Femur (tissue), 1 donor: ENCODE measurements at regions not wholly inside any gene's neighbourhood (a gene's known extent, or its start where the extent isn't known, plus 50 kb on each side); places are given as distances from the start of the nearest gene placed in this dataset.

Source experiments
- DNase-seq: peaks from one replicate; pipeline ENCODE4 v3.0.0-alpha.2; 2017

DNA sequence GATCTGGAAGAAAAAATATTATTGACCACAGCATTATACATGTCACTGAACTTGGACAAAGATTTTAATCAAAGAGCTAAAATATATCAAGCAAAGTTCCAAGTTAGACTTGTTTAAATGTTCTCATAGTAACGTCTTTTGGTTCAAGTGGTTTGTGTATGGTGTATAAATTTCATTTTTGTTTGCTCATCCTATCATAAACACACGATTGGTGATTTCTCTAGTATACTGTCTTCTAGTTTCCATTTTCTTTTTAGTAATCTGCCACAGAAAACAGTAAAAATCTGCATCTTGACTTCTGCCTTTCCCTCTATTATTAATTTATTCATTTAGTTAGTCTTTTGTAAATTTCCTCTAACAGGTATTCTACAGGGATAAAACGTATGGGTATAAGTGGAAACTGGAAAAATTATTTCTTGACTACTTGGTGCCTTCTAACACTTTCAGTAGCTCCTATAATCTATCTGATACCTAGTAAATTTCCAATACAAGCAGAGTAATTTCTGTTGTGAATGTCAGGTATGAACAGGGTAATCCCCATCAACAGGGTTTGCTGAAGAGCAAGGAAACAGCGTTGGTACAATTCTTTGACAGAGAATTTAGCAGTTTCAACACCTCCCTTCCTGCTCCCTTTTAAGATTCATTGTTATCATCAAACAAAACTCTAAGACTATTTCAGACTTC is 268.0 kb downstream of the PTPRC start:
- DNase-seq = no peak

GRCh38 chr1:198907423-198907746 is 268.5 kb downstream of the PTPRC start:
- DNase-seq = no peak

GRCh38 chr1:198908995-198909394 is 270.2 kb downstream of the PTPRC start:
- no peak for DNase-seq

DNA sequence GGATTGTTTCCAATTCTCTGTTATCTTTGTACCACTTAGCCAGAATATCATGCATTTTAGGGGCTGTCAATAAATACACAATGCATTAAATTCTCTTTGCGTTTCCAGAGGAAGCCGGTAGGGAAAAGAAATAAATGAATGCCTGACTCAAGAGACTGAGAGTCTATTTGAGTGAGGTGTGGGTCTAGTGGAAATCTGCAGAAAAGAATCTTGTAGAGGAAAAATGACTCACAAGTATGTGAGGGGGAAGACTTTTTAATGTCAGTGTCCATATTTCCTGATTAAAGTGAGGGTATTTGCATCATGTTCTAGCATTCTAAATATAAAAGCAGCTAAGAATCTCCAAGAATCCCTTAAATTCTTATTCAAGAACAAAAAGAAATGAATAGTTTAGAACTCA is 271.1 kb downstream of the PTPRC start:
- DNase-seq = no peak

DNA sequence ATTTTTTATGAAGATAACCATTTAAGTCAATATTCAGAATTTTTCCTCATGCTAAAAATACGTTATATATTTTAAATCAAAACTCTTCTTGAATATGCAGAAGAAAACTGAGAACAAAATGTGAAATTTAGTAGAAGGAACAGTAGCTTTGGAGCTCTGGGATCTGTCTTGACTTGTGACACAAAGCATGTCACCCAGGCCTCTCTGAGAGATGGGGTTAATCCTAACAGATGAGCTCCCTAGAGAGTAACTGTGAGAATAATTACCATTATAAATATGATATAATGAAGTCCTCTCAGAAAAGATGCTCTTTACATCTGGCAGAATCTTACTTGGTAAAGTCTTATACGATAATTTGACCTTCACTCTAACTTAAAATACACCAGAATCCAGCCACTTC is 272.0 kb downstream of the PTPRC start:
- DNase-seq = no peak

- no peak for DNase-seq
Measured at GRCh38 chr1:198912046-198912445, 273.2 kb downstream of the PTPRC start.

- peak; percentile 42 for DNase-seq
Measured at GRCh38 chr1:198913667-198914066, 274.8 kb downstream of the PTPRC start.

GRCh38 chr1:198915327-198916231 is 276.7 kb downstream of the PTPRC start:
- no peak for DNase-seq

- no peak for DNase-seq
Measured at GRCh38 chr1:198917226-198917625, 278.4 kb downstream of the PTPRC start.

DNA sequence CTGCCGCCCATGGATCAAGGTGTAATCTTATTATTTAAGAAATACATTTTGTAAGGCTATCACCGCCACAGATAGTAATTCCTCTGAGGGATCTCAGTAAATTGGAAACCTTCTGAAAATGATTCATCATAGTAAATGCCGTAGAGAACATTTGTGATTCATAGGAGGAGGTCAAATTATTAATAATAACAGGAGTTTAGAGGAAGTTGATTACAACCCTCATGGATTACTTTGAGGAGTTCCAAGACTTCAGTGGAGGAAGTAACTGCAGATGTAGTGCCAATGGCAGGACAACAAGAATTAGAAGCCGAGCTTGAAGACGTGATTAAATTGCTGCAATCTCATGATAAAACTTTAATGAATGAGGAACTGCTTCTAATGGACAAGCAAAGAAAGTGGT is 280.1 kb downstream of the PTPRC start:
- no peak for DNase-seq

DNA sequence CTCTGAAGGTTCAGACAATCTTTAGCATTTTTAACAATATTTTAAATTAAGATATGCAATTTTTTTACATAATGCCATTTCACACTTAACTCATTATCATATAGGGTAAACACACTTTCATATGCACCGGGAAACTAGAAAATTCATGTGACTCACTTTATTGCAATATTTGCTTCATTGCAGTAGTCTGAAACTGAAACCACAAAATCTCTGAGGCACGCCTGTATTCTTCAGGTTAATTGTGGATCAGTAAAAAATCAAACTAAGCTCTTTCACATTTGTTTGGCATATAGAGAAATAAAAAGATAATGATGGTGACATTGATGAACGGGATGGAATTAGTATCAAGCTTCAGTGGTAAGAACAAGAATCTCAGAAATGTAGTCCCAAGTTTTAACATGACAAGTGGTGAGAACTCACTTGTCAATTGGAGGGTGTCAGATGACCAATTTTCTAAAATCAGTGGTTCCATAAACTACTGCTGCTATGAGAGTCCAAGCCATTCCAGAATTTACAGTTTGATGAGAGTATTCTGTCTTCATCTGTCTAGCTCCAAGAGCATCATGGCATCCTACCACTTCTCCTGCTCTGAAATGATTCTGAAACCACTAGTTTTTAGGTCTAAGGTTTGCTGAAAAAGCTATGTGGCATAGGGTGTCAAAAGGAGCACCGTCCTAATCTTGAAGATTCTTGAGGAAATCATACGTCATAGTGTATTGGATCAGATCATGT is 281.0 kb downstream of the PTPRC start:
- DNase-seq = no peak

DNA sequence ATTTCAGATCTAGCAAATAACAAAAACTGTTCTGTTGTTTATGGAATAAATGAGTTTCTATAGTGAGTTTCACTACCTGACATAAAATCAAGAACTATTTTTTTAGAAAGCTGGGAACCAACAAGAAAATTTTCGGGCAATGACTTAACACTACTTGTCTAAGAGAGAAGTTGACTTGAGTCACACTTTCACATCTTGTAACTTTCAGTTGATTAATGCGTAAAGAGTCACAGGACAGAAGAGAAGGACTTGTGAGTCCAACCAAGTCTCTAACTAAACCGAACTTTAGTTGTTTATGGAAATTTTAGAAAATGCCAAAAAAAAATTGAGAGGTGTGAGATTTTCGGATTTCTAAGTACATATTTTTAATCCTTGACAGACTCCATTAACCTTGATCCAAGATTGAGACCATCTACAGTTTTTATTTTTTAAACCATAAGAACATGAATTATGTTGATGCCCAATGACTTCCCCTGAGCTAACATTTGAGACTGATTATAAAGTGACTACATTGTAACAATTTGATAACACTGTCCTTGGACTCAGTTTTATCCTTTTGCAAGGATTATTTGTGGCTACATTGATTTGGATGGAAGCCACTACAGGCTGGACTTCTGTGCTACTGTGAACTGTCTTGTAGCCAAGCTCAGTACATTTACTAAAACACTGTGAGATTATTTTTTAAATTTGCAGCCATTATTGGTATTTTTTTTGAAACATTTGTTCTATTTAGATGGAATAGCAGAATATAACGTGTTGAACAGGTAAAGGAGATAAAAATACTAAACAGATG is 284.0 kb downstream of the PTPRC start:
- no peak for DNase-seq

- DNase-seq = no peak
Measured at GRCh38 chr1:198923993-198924392, 285.2 kb downstream of the PTPRC start.

DNA sequence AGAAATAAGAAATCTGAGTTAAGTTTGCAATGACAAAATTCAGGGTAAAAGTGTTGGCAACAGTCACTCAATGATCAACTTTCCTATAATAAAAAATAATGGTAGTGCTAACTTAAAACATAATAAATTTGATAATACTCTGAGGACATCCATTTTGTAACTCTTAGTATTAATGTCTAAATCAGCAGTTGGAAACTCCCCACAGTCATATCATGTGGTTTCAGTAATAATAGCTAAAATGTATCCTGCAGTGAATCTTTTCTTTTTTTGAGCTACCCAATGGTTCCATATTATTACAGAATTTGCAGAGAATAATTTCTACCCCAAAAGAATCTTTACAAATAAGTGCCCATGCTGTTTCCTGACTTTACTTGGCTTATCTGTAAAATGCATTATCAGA is 286.7 kb downstream of the PTPRC start:
- DNase-seq = no peak

- DNase-seq = no peak
Measured at GRCh38 chr1:198927129-198927528, 288.3 kb downstream of the PTPRC start.

DNA sequence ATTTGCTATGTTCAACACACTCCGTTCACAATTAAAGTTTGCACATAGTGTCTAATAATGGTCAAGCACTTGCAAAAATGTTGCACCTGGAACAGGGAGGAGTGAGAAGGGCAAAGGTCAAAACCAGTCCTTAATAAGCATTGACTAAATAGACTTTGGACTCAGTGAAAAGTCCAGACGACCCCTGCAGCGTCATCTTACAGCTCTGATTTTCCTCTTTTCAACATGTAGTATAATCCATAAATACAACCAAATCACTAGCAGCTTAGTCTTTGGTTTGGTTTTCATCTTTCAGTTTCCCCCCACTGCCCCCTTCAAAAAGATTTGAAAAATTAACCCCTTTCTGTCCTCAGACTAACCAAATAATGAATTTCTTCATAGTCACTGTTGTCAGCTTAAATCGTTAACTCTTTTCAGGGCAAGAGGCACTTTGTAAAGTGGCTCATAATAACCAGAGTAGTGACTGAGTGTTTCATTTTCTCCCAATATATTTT is 290.3 kb downstream of the PTPRC start:
- DNase-seq = no peak

DNA sequence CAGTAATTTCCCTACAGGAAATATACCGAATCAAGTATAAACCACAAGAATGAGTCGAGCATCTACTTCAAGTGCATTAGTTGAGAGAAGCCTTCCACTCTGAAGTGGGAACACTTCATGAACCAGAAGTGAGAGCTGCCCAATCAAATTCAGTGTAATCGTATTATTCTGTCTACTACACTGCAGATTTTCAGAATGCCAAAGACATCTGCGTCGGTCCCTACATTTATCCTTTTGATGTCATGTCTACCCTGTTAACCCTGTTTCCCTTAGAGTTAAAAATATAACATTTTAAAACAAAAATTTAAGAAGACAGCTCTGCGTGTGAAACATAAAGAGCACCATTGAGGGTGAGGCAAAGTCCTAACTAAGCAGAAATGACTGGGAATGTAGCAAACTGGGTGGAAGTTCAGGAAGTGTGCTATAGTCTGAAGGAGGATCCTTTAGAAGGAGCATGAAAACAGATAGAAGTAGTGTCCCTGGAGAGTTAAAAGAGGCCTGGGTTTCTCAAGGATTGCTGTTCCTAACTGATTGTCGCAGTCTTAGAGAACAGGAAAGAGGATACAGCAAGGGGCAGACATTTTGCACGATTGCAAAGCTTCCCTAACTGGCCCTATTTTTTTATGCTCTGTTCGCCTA is 291.2 kb downstream of the PTPRC start:
- no peak for DNase-seq

DNA sequence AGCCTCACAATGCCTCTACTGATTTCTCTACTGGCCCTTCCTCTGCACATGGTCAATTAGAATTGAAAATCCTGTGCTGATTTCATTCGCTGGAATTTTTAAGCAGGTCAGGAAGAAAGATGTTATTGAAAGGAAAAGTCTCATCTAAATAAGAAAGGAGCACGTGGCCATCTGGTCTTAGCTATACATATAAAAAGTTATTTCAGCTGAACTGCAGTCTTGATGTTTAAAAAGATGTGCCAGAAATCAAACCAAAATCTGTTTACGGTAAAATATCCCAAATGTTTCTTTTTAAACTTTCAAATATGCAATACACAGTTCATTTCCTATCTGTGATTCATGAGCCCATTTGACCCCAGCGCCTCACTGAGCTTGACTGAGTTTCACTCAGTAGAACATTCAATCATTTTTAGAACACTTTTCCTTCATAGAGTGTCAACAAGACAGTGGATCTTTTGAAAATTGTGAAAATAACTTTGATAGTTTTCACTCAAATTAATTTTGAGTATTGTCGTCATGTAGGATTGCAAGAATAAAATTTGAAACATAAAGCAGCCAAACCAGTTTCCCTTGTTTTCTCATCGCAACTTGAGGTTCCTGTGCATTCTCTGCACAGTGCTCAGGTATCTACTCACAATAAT is 293.6 kb downstream of the PTPRC start:
- DNase-seq = no peak

DNA sequence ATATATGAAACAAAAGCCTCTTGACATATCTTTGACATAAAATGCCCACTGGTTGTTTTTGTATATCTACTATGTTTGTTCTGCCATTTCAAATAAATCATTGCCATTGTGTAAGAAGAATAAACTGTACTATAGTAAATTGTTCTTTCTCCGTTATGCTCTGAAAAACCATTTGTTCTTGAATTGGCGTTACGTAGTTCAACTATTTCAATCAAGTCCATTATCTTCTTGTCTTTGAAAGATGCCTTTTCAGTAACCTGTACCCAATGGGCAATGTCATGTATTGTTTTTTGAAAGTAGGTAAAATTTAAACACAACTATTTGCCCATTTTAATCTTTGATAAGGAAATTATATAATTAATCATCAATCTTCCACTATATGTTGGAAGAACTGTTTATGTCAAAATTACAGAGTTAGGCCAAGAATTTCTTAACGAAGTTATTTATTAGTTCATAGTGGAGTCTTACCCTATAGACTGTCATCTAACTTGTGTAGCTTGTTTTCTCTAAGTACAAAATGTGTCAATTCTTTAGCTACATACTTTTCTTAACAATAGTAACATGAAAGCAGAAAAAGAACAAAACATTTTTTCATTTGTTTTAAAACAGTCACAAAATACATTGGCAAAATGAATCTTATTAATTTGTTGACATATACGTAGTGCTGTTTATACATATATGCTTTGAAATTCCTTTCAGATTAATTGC is 294.8 kb downstream of the PTPRC start:
- no peak for DNase-seq

GRCh38 chr1:198934426-198934825 is 295.6 kb downstream of the PTPRC start:
- no peak for DNase-seq

GRCh38 chr1:198934901-198935305 is 296.1 kb downstream of the PTPRC start:
- DNase-seq = no peak
